ENCODE measurements at regions not wholly inside any gene's neighbourhood (a gene's known extent, or its start where the extent isn't known, plus 50 kb on each side); places are given as distances from the start of the nearest gene placed in this dataset.
"Not testable (repeated sequence)": the region's sequence is repeated elsewhere in the genome, so short reads cannot be mapped to it uniquely, and the experiment has no call there.

GRCh38 chr5:2155556-2155955 is 272.8 kb upstream of the IRX4 start:
- H3K9me3 ChIP-seq (ENCODE audit: insufficient read depth, low read depth, low read length) = no peaks in the 10 kb centered on the region
- H3K36me3 ChIP-seq (ENCODE audit: insufficient read depth, low read depth, low read length) = no peaks in the 10 kb centered on the region
- no peak overlapping the region for H3K4me3 ChIP-seq (ENCODE audit: low read length)
- no peaks in the 10 kb centered on the region for H3K27me3 ChIP-seq (ENCODE audit: insufficient read depth, low read length)
- no peaks in the 10 kb centered on the region for H3K4me1 ChIP-seq (ENCODE audit: insufficient read depth, low read length)
- no peak overlapping the region for H3K27ac ChIP-seq (ENCODE audit: low read length)
- no peak overlapping the region for H3K9ac ChIP-seq (ENCODE audit: low read depth, low read length)

DNA sequence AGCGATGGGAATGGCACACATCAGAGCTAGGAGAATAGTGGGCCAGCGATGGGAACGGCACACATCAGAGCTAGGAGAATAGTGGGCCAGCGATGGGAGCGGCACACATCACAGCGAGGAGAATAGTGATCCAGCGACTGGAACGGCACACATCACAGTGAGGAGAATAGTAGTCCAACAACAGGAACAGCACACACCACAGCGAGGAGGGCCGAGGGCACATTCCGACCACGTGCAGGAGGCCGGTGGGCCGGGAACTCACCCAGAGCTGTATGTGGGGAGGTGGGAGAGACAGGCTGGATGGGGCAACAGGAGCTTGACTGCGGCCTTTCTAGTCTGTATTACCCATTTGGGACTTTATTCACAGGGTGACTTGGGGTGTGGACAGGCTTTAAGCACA is 271.1 kb upstream of the IRX4 start:
- Histone ChIP-seq H3K27me3 (ENCODE audit: insufficient read depth, low read length) (no peaks in the 10 kb centered on the region), H3K4me1 (ENCODE audit: insufficient read depth, low read length) (peaks cover 4% of the 10 kb centered on the region; the same call in 1 of the 2 replicates), H3K4me3 (ENCODE audit: low read length) (no peak overlapping the region), H3K9me3 (ENCODE audit: insufficient read depth, low read depth, low read length) (no peaks in the 10 kb centered on the region), H3K27ac (ENCODE audit: low read length) (no peak overlapping the region), H3K9ac (ENCODE audit: low read depth, low read length) (no peak overlapping the region), H3K36me3 (ENCODE audit: insufficient read depth, low read depth, low read length) (no peaks in the 10 kb centered on the region)

GRCh38 chr5:2153350-2153749 is 270.6 kb upstream of the IRX4 start:
- H3K4me3 ChIP-seq (ENCODE audit: low read length) = no peak overlapping the region
- H3K27me3 ChIP-seq (ENCODE audit: insufficient read depth, low read length) = no peaks in the 10 kb centered on the region
- peaks cover 4% of the 10 kb centered on the region; the same call in 1 of the 2 replicates for H3K4me1 ChIP-seq (ENCODE audit: insufficient read depth, low read length)
- no peak overlapping the region for H3K9ac ChIP-seq (ENCODE audit: low read depth, low read length)
- no peaks in the 10 kb centered on the region for H3K9me3 ChIP-seq (ENCODE audit: insufficient read depth, low read depth, low read length)
- no peak overlapping the region for H3K27ac ChIP-seq (ENCODE audit: low read length)
- no peaks in the 10 kb centered on the region for H3K36me3 ChIP-seq (ENCODE audit: insufficient read depth, low read depth, low read length)

GRCh38 chr5:2151301-2151888 is 268.7 kb upstream of the IRX4 start:
- not testable (repeated sequence) for H3K4me1 ChIP-seq (ENCODE audit: insufficient read depth, low read length); H3K4me3 ChIP-seq (ENCODE audit: low read length); H3K27me3 ChIP-seq (ENCODE audit: insufficient read depth, low read length); H3K9ac ChIP-seq (ENCODE audit: low read depth, low read length); H3K27ac ChIP-seq (ENCODE audit: low read length); H3K9me3 ChIP-seq (ENCODE audit: insufficient read depth, low read depth, low read length); H3K36me3 ChIP-seq (ENCODE audit: insufficient read depth, low read depth, low read length)

DNA sequence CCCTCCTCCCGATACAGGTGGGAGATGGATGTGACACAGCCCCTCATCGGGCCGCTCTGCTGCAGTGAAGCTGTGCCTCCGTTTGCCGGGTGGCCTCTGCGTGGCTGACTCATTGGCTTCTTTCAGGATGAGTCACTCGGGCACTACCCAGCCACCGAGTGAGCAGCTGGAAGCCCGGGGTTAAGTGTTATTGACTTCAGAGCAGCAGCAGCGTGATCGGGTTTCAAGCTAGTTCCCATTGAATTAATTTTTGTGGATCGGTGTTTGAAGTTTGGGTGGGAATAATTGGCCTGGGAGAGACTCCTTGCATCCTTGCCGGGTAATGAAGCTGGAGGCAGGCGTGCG is 266.4 kb upstream of the IRX4 start:
- Histone ChIP-seq H3K9me3 (ENCODE audit: insufficient read depth, low read depth, low read length) (peaks cover 21% of the 10 kb centered on the region; the same call in 1 of the 2 replicates), H3K27me3 (ENCODE audit: insufficient read depth, low read length) (no peaks in the 10 kb centered on the region), H3K9ac (ENCODE audit: low read depth, low read length) (no peak overlapping the region), H3K4me3 (ENCODE audit: low read length) (no peak overlapping the region), H3K36me3 (ENCODE audit: insufficient read depth, low read depth, low read length) (no peaks in the 10 kb centered on the region), H3K4me1 (ENCODE audit: insufficient read depth, low read length) (peaks cover 4% of the 10 kb centered on the region; the same call in 1 of the 2 replicates), H3K27ac (ENCODE audit: low read length) (no peak overlapping the region)

- Histone ChIP-seq H3K9me3 (ENCODE audit: insufficient read depth, low read depth, low read length) (peaks cover 22% of the 10 kb centered on the region; the same call in 1 of the 2 replicates), H3K27me3 (ENCODE audit: insufficient read depth, low read length) (no peaks in the 10 kb centered on the region), H3K36me3 (ENCODE audit: insufficient read depth, low read depth, low read length) (no peaks in the 10 kb centered on the region), H3K4me1 (ENCODE audit: insufficient read depth, low read length) (peaks cover 4% of the 10 kb centered on the region; the same call in 1 of the 2 replicates), H3K27ac (ENCODE audit: low read length) (no peak overlapping the region), H3K4me3 (ENCODE audit: low read length) (no peak overlapping the region), H3K9ac (ENCODE audit: low read depth, low read length) (no peak overlapping the region; the same call in 1 of the 2 replicates)
Measured at GRCh38 chr5:2148312-2149194, 265.8 kb upstream of the IRX4 start.

GRCh38 chr5:2147504-2148311 is 265.0 kb upstream of the IRX4 start:
- Histone ChIP-seq H3K27me3 (ENCODE audit: insufficient read depth, low read length) (no peaks in the 10 kb centered on the region), H3K4me1 (ENCODE audit: insufficient read depth, low read length) (peaks cover 4% of the 10 kb centered on the region; the same call in 1 of the 2 replicates), H3K9ac (ENCODE audit: low read depth, low read length) (no peak overlapping the region), H3K36me3 (ENCODE audit: insufficient read depth, low read depth, low read length) (no peaks in the 10 kb centered on the region), H3K4me3 (ENCODE audit: low read length) (no peak overlapping the region), H3K9me3 (ENCODE audit: insufficient read depth, low read depth, low read length) (peaks cover 22% of the 10 kb centered on the region; the same call in 1 of the 2 replicates), H3K27ac (ENCODE audit: low read length) (no peak overlapping the region)

GRCh38 chr5:2143646-2144353 is 261.1 kb upstream of the IRX4 start:
- Histone ChIP-seq H3K4me1 (ENCODE audit: insufficient read depth, low read length) (no peaks in the 10 kb centered on the region), H3K9me3 (ENCODE audit: insufficient read depth, low read depth, low read length) (peaks cover 22% of the 10 kb centered on the region; the same call in 1 of the 2 replicates), H3K9ac (ENCODE audit: low read depth, low read length) (no peak overlapping the region), H3K36me3 (ENCODE audit: insufficient read depth, low read depth, low read length) (no peaks in the 10 kb centered on the region), H3K27ac (ENCODE audit: low read length) (no peak overlapping the region), H3K27me3 (ENCODE audit: insufficient read depth, low read length) (no peaks in the 10 kb centered on the region), H3K4me3 (ENCODE audit: low read length) (no peak overlapping the region)

DNA sequence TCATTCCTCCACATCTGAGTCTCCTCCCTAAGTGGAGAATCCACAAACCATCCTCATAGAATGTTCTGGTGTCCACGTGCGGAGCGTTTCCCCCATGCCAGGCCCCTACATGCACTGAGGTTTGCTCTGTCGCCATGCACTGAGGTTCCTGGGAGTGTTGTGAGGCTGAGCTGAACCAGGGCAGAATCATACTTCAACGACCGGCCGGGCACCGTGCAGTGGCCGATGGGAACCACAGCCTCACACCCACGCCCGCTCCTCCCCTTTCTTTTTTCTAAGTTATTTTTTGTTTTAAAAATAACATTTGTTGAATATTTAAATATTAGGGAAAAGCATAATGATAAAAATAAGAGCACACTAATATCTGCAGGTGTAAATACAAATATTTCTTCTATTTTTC is 260.4 kb upstream of the IRX4 start:
- Histone ChIP-seq H3K9ac (ENCODE audit: low read depth, low read length) (no peak overlapping the region), H3K27me3 (ENCODE audit: insufficient read depth, low read length) (no peaks in the 10 kb centered on the region), H3K4me1 (ENCODE audit: insufficient read depth, low read length) (no peaks in the 10 kb centered on the region), H3K9me3 (ENCODE audit: insufficient read depth, low read depth, low read length) (peaks cover 22% of the 10 kb centered on the region; the same call in 1 of the 2 replicates), H3K4me3 (ENCODE audit: low read length) (no peak overlapping the region), H3K36me3 (ENCODE audit: insufficient read depth, low read depth, low read length) (no peaks in the 10 kb centered on the region), H3K27ac (ENCODE audit: low read length) (no peak overlapping the region)

GRCh38 chr5:2142456-2142954 is 259.8 kb upstream of the IRX4 start:
- Histone ChIP-seq H3K9me3 (ENCODE audit: insufficient read depth, low read depth, low read length) (peaks cover 22% of the 10 kb centered on the region; the same call in 1 of the 2 replicates), H3K4me3 (ENCODE audit: low read length) (no peak overlapping the region), H3K27ac (ENCODE audit: low read length) (no peak overlapping the region), H3K4me1 (ENCODE audit: insufficient read depth, low read length) (no peaks in the 10 kb centered on the region), H3K9ac (ENCODE audit: low read depth, low read length) (no peak overlapping the region), H3K27me3 (ENCODE audit: insufficient read depth, low read length) (no peaks in the 10 kb centered on the region), H3K36me3 (ENCODE audit: insufficient read depth, low read depth, low read length) (no peaks in the 10 kb centered on the region)

Measured in iPS-20b (cell line).